ENCODE measurements at regions not wholly inside any gene's neighbourhood (a gene's known extent, or its start where the extent isn't known, plus 50 kb on each side); places are given as distances from the start of the nearest gene placed in this dataset.

DNA sequence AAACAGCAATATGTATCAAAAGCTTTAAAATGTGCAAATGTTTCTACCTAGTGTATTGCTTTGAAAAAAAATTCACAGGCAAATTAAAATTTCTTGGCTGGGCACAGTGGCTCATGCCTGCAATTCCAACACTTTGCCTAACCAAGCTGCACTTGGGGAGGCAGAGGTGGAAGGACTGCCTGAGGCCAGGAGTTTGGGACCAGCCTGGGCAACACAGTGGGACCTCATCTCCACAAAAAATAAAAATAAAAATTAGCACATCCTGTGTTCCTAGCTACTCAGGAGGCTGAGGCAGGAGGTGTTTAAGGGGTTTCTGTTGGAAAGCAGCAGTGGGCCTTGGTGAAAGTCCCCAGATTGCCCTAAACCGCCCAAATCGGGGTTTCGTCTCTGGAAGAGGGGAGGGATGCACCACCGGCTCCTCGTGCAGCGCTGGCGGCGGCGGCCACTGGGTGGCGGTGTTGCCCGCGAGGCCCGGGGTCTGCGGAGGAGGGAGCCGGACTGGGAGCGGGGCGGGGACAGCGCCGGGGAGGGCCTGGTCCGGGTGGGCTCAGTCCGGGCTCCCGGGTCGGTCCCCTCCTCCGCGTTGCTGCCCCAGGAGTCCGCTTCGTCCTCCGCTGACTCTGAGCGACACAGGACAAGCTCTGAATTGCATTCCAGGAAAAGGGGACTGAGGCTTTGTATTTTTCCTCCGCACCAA lies 265.6 kb downstream of the AACS start:
- TF ChIP-seq CTCF (IDR thresholded peaks at IDR 0.05) (peak; percentile 89), SMAD3 (CRISPR knock-in tag; IDR thresholded peaks at IDR 0.05; ENCODE audit: borderline replicate concordance) (no peak), SOX15 (CRISPR knock-in tag; IDR thresholded peaks at IDR 0.05) (no peak), CBFB (CRISPR knock-in tag; IDR thresholded peaks at IDR 0.05; ENCODE audit: low read depth) (no peak)
- TF ChIP-seq, protein P1, sequence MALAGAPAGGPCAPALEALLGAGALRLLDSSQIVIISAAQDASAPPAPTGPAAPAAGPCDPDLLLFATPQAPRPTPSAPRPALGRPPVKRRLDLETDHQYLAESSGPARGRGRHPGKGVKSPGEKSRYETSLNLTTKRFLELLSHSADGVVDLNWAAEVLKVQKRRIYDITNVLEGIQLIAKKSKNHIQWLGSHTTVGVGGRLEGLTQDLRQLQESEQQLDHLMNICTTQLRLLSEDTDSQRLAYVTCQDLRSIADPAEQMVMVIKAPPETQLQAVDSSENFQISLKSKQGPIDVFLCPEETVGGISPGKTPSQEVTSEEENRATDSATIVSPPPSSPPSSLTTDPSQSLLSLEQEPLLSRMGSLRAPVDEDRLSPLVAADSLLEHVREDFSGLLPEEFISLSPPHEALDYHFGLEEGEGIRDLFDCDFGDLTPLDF (CRISPR knock-in tag; IDR thresholded peaks at IDR 0.05): no peak
